Coronary artery (tissue), 2 donors: ENCODE measurements at regions not wholly inside any gene's neighbourhood (a gene's known extent, or its start where the extent isn't known, plus 50 kb on each side); places are given as distances from the start of the nearest gene placed in this dataset.
"Not testable (repeated sequence)": the region's sequence is repeated elsewhere in the genome, so short reads cannot be mapped to it uniquely, and the experiment has no call there.

ENCODE experiments used
- DNase-seq: peaks from one replicate; pipeline ENCODE4 v3.0.0-alpha.2; 2017; ENCODE audit warnings: low spot score
- H3K27ac ChIP-seq, 2 donors: fragments of 200-600 bp; sonication (generic); one replicate each; pipeline ENCODE4 v1.5.1; 2016 to 2019
- H3K4me3 ChIP-seq: fragments of 200-600 bp; sonication (generic); 2 replicates; pipeline ENCODE4 v1.5.1; 2016; ENCODE audit warnings: mild to moderate bottlenecking, moderate library complexity
- CTCF ChIP-seq: fragments of 200-600 bp; sonication (generic); IDR thresholded peaks from one replicate; pipeline ENCODE4 v1.5.1; 2019; ENCODE audit warnings: antibody characterized with exemption

- Histone ChIP-seq H3K4me3 (no peak overlapping the region), H3K27ac (no peak overlapping the region)
- no peak for TF ChIP-seq CTCF
- DNase-seq: no peak
Observed at GRCh38 chr3:177620073-177620472, 422.8 kb upstream of the TBL1XR1 start.

- Histone ChIP-seq H3K4me3 (no peak overlapping the region), H3K27ac (no peak overlapping the region)
- TF ChIP-seq CTCF: no peak
- DNase-seq: no peak
Observed at GRCh38 chr3:177622520-177622919, 425.2 kb upstream of the TBL1XR1 start.

GRCh38 chr3:177622982-177623617 lies 425.8 kb upstream of the TBL1XR1 start:
- no peak for DNase-seq
- TF ChIP-seq CTCF: no peak
- H3K27ac ChIP-seq: no peak overlapping the region

GRCh38 chr3:177624528-177625495 lies 427.5 kb upstream of the TBL1XR1 start:
- no peak overlapping the region for H3K27ac ChIP-seq
- DNase-seq: no peak
- H3K4me3 ChIP-seq: no peak overlapping the region
- no peak for TF ChIP-seq CTCF

More at GRCh38 chr3:177622982-177623617, 425.8 kb upstream of the TBL1XR1 start:
- no peak overlapping the region for H3K4me3 ChIP-seq

GRCh38 chr3:177626045-177626444 lies 428.8 kb upstream of the TBL1XR1 start:
- Histone ChIP-seq H3K27ac (no peak overlapping the region), H3K4me3 (no peak overlapping the region)
- no peak for TF ChIP-seq CTCF
- no peak for DNase-seq

- DNase-seq: not testable (repeated sequence)
Observed at GRCh38 chr3:177628095-177628719, 430.9 kb upstream of the TBL1XR1 start.

GRCh38 chr3:177629276-177629675 lies 432.0 kb upstream of the TBL1XR1 start:
- no peak for TF ChIP-seq CTCF
- H3K4me3 ChIP-seq: no peak overlapping the region
- no peak for DNase-seq
- no peak overlapping the region for H3K27ac ChIP-seq

More at GRCh38 chr3:177628095-177628719, 430.9 kb upstream of the TBL1XR1 start:
- H3K4me3 ChIP-seq, H3K27ac ChIP-seq: not testable (repeated sequence)
